Amniotic stem cell (primary cell): ENCODE measurements at regions not wholly inside any gene's neighbourhood (a gene's known extent, or its start where the extent isn't known, plus 50 kb on each side); places are given as distances from the start of the nearest gene placed in this dataset.

Source experiments
- DNase-seq: peaks from one replicate; lab custom pipeline; 2025; lab: John Stamatoyannopoulos, UW

- DNase-seq: peak; percentile 56
Measured at GRCh38 chr6:44012078-44012493, 115.2 kb downstream of the MRPL14 start.

GRCh38 chr6:44011350-44011920, 115.8 kb downstream of the MRPL14 start:
- no peak for DNase-seq

GRCh38 chr6:44010411-44011349, 116.6 kb downstream of the MRPL14 start:
- DNase-seq: peak; percentile 93

GRCh38 chr6:44009425-44010321, 117.6 kb downstream of the MRPL14 start:
- DNase-seq: no peak

- DNase-seq: no peak
Measured at GRCh38 chr6:44008821-44009370, 118.4 kb downstream of the MRPL14 start.

- no peak for DNase-seq
Measured at GRCh38 chr6:44007818-44008621, 119.2 kb downstream of the MRPL14 start.

- no peak for DNase-seq
Measured at GRCh38 chr6:44006872-44007303, 120.4 kb downstream of the MRPL14 start.

GRCh38 chr6:44006123-44006871, 121.0 kb downstream of the MRPL14 start:
- DNase-seq: no peak

- no peak for DNase-seq
Measured at GRCh38 chr6:44005507-44005903, 121.7 kb downstream of the MRPL14 start.

GRCh38 chr6:44004625-44005506, 122.4 kb downstream of the MRPL14 start:
- no peak for DNase-seq

- no peak for DNase-seq
Measured at GRCh38 chr6:44004136-44004535, 123.1 kb downstream of the MRPL14 start.

GRCh38 chr6:44003345-44004061, 123.7 kb downstream of the MRPL14 start:
- no peak for DNase-seq

GRCh38 chr6:44002593-44003344, 124.5 kb downstream of the MRPL14 start:
- DNase-seq: no peak

- no peak for DNase-seq
Measured at GRCh38 chr6:44002067-44002592, 125.1 kb downstream of the MRPL14 start.

GRCh38 chr6:44001318-44002066, 125.8 kb downstream of the MRPL14 start:
- no peak for DNase-seq

GRCh38 chr6:44000164-44000842, 126.9 kb downstream of the MRPL14 start:
- no peak for DNase-seq
